ENCODE measurements at regions not wholly inside any gene's neighbourhood (a gene's known extent, or its start where the extent isn't known, plus 50 kb on each side); places are given as distances from the start of the nearest gene placed in this dataset.

DNA sequence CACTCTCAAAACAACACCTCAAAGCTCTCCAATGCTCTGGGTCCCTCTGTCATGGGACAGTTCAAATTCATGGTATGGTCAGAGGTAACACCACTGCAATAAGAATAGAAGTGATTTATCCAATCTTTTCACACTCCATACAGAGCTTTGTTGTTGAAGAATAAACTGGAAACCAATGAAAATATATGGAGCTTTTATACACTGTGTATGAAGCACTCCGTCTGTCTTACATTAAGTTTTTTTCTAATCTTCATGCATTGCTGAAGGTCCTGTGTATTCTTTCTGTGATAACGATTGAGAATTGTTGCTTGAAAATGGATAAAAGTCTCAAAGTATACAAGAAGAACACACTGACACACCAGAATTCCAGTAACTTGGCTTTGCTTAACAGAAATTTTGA, 603.7 kb upstream of the LUZP2 start:
- TF ChIP-seq, protein P1, sequence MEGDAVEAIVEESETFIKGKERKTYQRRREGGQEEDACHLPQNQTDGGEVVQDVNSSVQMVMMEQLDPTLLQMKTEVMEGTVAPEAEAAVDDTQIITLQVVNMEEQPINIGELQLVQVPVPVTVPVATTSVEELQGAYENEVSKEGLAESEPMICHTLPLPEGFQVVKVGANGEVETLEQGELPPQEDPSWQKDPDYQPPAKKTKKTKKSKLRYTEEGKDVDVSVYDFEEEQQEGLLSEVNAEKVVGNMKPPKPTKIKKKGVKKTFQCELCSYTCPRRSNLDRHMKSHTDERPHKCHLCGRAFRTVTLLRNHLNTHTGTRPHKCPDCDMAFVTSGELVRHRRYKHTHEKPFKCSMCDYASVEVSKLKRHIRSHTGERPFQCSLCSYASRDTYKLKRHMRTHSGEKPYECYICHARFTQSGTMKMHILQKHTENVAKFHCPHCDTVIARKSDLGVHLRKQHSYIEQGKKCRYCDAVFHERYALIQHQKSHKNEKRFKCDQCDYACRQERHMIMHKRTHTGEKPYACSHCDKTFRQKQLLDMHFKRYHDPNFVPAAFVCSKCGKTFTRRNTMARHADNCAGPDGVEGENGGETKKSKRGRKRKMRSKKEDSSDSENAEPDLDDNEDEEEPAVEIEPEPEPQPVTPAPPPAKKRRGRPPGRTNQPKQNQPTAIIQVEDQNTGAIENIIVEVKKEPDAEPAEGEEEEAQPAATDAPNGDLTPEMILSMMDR (optimal IDR thresholded peaks at IDR 0.05 in 1 of 3, IDR thresholded peaks at IDR 0.05 in 1 of 3, conservative IDR thresholded peaks at IDR 0.05 in 1 of 3; ENCODE audit: extremely low read depth in 1 of 3, insufficient read depth in 2 of 3, low read length in 3 of 3) = no peak
- TF ChIP-seq EZH2 (IDR thresholded peaks at IDR 0.05; ENCODE audit: low read length) = no peak
